ENCODE measurements at regions not wholly inside any gene's neighbourhood (a gene's known extent, or its start where the extent isn't known, plus 50 kb on each side); places are given as distances from the start of the nearest gene placed in this dataset.

DNA sequence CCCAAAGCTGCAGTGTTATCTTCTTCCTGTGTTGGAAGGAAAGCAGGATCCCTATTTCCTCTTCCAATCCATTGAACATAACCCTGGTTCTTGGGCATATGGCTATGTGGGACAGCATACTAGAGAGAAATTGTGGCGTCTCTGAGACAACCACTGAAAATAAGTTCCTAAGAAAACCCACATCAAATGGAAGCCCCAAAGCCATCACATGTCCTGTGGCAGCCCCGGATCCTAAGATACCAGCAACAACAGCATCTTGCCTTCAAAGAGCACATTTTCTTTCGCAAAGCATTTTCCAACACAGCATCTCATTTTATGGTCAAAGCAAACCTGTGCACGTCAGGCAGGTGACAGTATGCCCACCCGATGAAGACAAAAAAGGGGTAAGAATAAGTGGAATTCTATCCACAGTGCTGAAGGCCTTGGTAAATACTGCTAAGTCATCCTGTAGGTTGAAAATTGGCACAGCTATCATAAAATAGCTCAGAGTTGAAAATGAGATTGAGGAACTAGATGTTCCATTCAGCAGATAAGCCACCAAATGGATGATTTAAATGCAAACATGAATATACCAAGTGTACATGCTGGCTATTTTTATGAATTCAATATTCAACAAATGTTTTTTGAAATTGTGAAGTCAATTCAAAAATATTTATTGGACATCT, 232.2 kb downstream of the DLEU7 start:
- TF ChIP-seq, protein P1, sequence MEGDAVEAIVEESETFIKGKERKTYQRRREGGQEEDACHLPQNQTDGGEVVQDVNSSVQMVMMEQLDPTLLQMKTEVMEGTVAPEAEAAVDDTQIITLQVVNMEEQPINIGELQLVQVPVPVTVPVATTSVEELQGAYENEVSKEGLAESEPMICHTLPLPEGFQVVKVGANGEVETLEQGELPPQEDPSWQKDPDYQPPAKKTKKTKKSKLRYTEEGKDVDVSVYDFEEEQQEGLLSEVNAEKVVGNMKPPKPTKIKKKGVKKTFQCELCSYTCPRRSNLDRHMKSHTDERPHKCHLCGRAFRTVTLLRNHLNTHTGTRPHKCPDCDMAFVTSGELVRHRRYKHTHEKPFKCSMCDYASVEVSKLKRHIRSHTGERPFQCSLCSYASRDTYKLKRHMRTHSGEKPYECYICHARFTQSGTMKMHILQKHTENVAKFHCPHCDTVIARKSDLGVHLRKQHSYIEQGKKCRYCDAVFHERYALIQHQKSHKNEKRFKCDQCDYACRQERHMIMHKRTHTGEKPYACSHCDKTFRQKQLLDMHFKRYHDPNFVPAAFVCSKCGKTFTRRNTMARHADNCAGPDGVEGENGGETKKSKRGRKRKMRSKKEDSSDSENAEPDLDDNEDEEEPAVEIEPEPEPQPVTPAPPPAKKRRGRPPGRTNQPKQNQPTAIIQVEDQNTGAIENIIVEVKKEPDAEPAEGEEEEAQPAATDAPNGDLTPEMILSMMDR (IDR thresholded peaks at IDR 0.05): no peak
- no peak for TF ChIP-seq POLR2A (IDR thresholded peaks at IDR 0.05)

All from lower leg skin (tissue), 3 donors.